SW 1271 (cell line): ENCODE measurements at regions not wholly inside any gene's neighbourhood (a gene's known extent, or its start where the extent isn't known, plus 50 kb on each side); places are given as distances from the start of the nearest gene placed in this dataset.
"Not testable (repeated sequence)": the region's sequence is repeated elsewhere in the genome, so short reads cannot be mapped to it uniquely, and the experiment has no call there.

ENCODE experiments used
- DNase-seq, 2 experiments: peaks; one replicate each; lab custom pipeline; 2025; lab: John Stamatoyannopoulos, UW

DNA sequence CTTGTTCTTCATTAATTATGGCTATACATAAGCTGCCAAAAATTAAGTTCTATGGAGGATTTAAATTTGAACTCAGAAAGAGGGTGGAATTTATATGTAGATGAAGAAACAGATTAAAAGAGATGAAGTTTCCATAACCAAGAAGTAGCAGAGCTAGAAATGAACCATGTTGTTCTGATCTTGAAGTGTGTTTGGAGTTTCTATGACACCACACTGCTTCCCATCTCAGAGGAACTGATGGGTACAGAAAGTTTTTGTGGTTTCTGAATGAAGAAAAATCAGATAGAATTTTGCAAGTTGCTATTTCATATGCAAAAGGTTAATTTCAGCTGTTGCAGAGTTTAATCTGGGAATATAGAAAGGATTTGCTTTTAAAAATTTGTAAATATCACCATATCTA is 710.3 kb downstream of the PDCD6IP start:
- no peak for DNase-seq

DNA sequence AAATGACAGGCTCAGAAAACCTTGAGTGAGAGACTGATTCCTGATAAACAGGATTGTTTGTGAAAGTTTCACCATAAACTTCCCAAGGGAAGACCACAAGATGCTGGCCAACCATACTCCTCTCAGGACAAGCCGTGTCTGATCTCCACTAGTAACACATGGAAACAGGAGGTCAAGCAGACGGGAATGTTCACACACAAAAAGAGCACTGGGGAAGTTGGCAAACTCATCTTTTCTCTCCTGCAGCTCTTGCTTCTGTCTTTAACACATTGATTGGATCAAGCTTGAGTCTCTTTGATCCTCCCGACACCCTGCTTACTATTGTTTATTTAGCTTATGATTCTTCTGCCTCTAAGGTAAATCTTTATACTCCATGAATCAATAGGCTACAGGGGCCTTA is 713.5 kb downstream of the PDCD6IP start:
- no peak for DNase-seq

DNA sequence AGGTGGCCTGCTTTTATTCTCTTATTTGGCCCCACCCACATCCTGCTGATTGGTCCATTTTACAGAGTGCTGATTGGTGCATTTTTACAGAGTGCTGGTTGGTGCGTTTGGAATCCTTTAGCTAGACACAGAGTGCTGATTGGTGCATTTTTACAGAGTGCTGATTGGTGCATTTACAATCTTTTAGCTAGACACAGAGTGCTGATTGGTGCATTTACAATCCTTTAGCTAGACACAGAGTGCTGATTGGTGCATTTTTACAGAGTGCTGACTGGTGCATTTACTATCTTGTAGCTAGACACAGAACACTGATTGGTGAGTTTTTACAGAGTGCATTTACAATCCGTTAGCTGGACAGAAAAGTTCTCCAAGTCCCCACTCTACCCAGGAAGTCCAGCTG is 720.6 kb downstream of the PDCD6IP start:
- not testable (repeated sequence) for DNase-seq

DNA sequence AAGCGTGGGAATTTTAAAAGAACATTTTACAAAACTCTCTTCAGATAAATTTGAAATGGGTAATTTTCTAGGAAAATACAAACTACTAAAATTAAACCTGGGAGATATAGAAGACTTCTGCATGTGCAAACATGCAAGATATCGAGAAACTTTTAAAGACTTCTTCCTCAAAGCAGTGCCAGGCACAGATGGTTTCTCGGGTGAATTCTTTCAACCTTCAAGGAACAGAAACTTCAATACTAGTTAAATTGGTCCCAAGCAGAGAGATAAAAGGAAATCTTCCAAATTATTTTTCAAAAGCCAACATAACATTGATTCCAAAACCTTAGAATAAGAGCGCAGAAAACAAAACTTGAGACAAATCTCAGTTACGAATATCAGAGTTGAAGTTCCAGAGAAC is 732.7 kb downstream of the PDCD6IP start:
- DNase-seq = no peak

DNA sequence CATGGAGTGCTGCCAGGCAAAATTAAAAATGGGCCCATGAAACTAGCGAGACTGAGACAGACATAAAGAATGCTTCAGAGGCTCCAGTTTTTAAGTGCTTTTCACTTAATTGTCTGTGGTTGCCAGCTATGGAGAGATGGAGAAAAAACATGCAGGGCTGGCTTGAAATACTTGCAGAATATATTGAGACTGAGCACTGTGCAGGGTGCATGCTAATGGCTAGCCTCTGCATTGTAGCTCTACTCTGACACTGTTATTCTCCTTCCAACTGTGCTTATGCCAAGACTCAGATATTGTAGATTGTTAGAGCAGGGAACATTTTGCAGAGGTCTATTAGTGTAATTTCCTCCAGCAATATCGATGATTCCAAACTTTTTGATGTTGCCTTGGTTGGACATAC is 735.0 kb downstream of the PDCD6IP start:
- DNase-seq = no peak

DNA sequence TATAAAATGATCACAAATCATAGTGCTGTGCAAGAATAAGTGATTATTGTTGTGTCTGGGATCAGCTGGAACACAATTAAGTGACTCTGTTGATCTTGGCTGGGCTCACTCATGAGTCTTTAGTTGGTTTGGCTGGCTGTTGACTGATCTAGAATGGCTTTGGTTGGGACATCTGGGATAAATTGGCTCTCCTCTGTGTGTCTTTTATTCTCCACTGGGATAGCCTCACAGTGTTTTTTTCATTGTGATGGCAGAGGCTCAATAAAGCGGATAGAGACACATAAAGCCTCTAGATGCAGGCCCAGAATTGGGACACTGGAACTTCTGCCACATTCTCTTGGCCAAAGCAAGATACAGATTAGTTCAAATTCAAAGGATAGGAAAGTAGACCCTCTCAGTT is 735.6 kb downstream of the PDCD6IP start:
- no peak for DNase-seq

DNA sequence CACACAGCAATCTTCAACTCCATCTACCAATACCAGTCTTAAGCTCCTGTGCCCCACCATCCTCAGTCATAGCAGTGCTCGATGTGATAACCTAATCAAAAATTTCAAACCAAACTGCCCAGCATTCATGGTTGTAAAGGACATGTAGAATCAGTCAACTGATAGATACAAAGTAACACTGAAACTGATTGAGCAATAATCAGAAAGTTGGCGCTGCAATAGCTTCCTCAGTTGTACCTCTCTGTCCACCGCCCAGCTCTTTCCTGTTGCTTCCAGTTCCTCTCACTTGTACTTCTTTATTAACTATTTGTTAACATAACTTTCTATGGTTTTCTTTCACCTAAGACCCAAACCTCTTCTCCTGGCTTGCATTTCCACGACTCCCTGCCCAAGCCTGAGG is 745.7 kb downstream of the PDCD6IP start:
- DNase-seq = no peak

DNA sequence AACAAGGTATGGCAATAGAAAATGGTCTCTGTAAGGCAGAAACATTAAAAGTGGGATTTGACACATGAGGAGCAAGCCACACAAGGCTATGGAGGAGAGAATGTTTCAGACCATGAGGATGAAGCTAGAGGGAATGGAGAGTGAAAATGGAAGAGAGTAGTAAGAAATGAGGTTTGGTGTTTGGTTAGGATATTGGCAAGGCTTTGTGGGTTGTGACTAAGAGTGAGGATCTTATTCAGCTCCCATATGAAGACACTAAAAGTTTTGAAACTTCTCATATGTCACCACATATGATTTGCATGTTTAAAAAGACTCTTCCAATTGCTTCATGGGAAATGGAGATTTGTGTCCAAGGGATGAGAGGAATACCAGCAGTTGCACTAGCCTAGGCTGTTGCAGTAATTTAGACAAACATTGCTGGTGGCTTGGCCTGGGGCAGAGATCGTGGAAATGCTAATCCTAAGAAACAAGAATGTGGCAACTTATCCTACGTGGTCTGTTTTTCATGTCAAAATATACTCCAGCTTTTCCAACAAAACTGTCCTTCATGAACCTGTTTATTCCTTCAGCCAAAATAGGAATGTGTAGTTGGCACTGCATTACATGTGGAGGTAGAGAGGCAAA is 749.0 kb downstream of the PDCD6IP start:
- DNase-seq = no peak

DNA sequence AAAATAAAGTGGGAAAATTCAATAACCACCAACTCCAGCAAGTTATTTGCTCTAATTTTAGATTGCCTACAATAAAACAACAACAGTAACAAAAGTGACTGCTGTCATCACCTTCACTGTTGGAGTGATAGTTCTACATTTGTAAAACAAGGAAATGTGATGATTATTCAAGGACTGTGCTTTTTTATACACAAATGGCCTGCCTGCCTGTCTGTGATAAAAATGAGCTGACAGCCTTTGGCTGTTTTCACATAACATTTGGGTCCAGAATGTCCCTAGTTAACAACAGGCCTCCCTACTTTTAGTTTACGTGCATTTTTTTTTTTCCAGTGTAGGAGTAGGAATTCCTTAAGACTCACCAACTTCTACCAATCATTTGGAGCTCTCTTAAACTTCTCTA is 768.8 kb downstream of the PDCD6IP start:
- no peak for DNase-seq

DNA sequence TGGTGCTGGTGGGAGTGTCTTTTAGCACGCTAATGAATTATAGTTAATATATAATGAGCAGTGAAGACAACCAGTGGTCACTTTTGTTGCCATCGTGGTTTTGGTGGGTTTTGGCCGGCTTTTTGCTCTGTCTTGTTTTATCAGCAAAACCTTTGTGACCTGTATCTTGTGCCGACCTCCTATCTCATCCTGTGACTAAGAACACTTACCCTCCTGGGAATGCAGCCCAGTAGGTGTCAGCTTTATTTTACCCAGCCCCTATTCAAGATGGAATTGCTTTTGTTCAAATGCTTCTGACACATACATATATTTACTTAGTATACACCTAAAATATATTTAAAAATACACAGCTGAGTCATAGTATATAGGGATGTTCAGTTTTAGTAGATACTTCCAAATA is 770.3 kb downstream of the PDCD6IP start:
- no peak for DNase-seq

DNA sequence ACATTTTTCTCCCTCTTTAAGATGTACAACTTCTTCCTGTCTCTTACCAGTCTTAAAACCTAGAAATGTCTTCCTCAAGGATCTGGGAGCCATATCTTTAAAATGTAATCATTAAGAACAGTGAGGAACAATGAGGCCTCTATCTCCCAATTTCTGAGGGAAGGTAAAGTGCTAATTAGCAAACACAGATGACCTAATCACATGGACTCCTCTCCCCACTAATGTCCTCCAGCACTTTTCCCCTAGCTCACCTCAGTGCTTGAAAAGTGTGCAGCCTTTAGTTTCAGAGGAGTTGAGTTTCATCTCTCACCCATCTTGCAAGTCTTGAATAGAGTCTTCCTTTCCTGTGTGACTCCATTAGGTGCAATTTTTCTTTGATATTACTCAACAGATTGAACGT is 771.0 kb downstream of the PDCD6IP start:
- DNase-seq = no peak

DNA sequence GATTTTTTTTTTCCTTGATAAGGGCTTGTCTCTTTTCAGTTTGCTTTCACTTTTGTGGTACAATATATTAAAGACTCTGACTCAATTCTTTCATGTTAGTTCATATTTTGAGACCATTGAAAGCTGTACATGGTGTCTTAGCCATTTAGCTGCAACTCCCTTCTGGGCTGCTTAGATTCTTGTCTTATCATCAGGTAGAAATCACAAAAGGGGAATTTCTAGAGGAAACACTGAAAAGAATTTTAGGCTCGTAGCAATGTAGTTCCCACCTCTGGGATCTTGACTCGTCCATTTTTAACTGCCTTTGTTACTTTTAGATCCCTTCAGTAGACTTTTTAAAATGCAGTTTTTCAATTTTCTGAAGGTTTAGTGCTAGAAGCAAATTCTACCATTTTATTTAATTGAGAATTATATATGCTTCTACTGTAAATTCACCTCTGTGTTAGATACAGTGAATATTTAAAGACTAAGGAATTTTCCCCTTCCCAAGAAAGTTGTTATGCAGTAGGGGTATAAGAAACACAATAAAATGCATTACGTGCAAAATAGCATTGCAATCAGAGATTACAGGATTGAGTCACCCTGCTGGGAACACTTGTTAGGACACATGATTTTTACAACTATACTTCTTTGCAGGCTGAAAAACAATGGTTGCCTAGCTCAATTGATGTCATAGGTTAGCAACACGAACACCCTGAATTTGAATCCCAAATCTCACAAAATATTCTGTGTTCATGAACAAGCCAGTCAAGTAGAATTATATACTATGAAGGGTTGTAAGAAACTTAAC is 772.7 kb downstream of the PDCD6IP start:
- DNase-seq = no peak

DNA sequence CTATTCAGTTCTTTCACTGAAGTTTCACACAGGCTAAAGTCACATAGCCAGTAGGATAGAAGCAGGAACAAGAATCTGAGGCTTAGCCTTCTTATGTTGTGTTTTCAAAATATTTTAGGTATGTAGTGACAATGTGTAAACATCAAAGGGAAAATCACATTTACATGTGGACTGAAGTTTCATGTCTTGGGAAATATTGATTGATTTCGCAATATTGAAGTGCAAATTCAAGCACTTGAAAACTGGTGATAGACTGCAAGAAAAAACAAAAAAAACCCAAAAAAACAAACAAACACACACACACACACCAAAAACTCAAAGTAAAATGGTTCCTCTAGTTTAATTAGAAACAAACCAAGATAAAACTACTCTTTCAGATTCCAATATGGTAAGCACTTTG is 773.3 kb downstream of the PDCD6IP start:
- no peak for DNase-seq

DNA sequence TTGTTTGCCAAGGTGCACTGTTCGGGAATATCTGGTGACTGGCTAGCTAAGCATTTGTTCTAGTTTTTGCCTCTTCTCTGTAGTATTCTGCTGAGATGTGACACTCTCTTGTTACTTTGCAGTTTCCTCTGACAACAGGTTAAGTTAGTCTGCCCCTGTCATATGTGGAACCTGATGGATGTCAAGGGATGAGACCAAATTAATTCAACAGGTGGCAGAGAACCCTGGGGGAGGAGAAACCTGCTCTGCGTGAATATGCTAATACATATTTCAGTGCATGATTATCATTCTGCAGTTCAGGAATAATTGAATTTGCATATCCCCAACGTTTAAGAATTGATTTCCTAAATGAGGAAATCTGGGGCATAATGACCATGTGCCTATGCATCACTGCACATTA is 777.3 kb downstream of the PDCD6IP start:
- DNase-seq = no peak

DNA sequence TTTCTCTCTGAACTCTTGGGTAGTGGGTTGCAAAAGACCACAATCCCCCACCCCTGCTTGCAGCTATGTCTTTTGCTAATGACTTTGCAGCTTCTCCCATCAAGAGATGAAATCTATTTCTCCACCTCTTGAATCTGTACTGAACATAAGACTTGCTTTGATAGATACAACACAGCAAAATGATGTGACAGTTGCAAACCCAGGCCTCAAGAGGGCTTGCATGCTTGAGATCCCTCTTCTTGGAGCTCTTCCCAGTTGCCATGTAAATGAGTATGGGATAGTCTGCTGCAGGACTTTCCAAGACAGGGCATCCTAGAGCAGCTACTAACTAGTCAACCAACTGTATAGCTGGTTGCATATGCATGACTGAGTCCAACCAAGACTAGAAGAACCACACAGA is 783.6 kb downstream of the PDCD6IP start:
- peak in 1 of 2 experiments; percentile 8 for DNase-seq

DNA sequence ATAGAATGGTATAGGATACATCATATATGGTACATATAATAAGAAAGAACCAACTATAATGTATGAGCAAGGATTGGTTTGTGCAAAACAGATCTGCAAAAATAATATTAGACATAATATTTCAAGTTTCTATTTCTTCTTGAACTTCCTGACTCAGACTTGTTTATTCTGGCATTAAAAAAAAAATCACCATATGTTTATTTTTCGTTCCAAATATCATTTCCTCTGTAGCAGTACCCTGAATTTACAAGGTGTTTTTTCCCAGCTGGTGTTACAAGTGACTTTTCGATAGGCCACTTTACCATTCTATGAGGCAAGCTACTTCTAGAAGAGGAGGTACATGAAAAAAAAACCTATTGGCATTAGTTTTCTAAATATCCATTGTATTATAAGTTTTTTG is 785.0 kb downstream of the PDCD6IP start:
- DNase-seq = no peak

DNA sequence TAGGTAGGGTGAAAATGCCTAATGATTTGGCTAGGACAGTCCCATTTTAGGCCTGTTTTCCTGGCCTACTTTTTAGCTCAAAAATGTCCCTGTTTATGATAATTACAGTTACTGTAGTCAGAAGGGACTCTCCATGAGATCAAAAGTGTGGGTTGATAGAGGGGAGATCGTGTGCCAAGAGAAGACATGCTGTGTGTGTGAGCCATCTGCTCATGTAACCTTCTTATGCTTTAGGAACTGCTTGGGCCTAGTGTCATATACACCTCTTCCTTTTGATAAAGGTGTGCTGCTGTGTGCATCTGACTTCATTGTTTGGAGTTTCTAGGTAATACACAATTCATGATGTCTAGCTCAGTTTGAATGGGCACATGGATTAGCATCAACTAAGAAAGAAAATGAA is 786.5 kb downstream of the PDCD6IP start:
- DNase-seq = no peak

DNA sequence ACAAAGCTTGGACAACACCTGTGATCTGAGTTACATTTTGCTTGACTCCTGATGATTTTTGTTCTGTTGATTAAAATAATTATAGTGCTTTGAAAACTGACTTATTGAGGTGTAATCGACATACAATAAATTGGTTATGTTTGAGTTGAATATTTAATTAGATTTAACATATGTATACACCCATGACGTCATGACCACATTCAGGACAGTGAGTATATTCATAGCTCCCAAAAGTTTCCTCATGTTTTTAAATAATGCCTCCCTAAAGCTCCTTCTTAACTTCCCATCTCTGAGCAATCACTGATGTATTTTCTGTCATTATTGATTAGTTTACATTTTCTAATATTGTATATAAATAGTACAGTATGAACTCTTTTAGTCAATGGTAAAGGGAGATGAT is 801.2 kb downstream of the PDCD6IP start:
- no peak for DNase-seq

DNA sequence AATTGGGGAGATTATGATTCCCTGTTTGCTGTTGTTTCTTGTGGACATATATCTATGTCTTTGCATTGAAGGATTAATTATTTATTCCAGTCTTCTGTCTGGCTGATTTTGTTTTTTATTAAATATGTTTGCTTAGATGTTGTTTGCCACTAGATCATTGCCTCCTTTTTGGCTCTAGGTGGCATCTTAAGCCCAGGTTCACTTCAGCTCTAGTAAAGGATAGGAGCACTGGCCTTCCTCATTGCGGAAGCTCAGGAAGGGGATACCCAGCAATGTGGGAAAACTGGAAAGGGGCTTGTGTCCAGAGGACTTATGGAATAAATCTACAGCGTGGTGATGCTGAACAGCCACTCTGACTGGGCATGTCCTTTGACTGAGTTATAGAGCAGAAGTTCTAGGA is 821.6 kb downstream of the PDCD6IP start:
- DNase-seq = no peak

DNA sequence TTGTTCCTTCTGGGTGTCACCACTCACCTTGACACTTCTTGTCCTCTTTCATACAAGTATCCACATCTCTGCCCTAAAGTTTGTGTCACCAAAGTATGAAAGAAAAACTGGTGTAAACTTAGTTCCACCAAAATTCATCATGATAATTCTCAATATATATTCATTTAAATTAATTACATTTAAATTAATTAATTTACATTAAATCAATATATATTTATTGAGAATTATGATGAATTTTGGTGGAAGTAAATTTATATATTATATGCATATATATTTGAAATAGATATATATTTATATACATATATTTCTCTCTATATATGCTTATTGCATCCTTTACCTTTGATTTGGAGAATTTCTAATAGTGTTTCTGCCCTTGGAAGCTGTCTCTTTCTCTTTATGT is 828.3 kb downstream of the PDCD6IP start:
- DNase-seq = no peak

DNA sequence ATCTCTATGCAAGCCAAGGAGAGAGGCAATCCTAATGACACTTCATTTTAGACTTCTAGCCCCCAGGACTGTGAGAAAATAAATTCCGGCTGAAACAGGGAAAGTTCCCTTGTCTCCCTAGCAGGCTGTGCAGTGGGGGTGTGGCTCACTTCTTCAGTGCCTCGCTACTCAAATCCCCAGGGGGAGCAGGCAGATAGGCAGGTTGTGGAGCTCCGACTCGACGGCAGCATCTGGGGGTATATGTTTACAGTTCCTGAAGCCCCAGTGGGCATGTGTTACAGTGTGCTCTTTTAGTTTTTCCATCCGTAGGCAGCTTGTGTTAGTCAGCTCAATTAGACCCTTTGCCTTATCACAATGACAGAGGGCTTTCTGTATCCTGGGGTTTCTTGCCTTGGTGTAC is 836.5 kb downstream of the PDCD6IP start:
- no peak for DNase-seq

DNA sequence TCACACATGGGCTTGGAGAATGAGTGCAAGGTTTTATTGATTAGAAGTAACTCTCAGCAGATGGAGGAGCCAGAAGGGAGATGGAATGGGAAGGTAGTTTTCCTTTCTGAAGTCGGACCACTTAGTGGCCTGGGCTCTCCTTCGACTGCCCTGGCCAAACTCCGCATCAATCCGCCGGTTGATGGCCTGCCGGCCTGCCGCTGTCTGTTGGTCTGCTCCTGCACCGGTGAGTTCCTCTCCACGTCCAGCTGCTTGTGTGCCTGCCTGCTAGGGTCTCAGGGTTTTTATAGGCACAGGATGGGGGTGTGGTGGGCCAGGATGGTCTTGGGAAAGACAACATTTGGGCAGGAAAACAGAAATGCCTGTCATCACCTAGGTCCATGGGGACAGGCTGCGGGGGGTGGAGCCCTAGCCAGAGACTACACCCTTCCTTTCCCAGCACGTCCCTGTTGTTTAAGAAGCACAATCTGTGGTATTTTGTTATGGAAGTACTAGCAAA is 837.0 kb downstream of the PDCD6IP start:
- no peak for DNase-seq

DNA sequence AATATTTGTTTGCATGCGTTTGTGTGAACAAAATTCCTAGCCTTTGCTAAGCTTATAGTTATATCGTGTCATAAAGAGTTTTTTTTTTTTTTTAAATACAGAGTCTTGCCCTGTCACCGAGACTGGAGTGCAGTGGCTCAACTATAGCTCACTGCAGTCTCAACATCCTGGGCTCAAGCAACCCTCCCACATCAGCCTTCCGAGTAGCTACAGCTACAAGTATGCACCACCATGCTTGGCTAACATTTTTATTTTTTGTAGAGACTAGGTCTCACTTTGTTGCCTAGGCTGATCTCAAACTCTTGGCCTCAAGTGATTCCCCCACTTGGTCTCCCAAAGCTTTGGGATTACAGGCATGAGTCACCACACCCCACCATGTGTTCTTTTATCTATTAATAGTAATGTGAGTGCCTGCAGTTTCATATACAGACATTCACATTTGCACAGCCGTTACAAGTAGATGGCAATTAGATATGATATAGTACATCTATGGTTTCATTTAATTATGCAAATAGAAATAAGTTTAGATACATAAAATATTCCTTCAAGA is 848.6 kb downstream of the PDCD6IP start:
- DNase-seq = no peak

DNA sequence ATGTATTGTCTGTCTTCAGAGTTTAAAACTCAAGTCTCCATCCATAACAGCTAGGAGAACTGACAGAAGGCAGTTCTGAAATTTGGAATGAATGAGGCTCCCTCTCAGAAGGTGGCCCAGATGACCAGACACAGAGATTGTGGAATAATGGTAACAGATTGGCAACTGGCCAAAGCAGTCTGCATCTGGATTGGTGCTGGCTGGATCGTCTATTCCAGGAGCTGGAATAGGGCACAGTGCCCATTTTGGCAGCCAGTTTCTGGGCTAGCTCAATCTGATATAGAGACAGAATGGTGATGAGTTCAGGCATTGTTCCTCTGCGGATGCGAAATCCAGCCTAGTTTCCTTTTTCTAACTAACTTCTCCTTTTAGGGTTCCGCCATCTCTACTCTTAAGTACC is 851.7 kb downstream of the PDCD6IP start:
- no peak for DNase-seq
